Endothelial cell (in vitro differentiated cells): ENCODE measurements at regions not wholly inside any gene's neighbourhood (a gene's known extent, or its start where the extent isn't known, plus 50 kb on each side); places are given as distances from the start of the nearest gene placed in this dataset.

Experiments used
- DNase-seq: peaks from one replicate; pipeline ENCODE4 v3.0.0; 2021; ENCODE audit warnings: low spot score
- H3K27ac Mint-ChIP-seq: one replicate; pipeline ENCODE4 v1.8.0; 2021; ENCODE audit warnings: mixed read lengths, inconsistent platforms; ENCODE audit not compliant: unreplicated experiment
- H3K27me3 Mint-ChIP-seq: one replicate; pipeline ENCODE4 v1.8.0; 2021; ENCODE audit warnings: mild to moderate bottlenecking, moderate library complexity, mixed read lengths, inconsistent platforms; ENCODE audit not compliant: unreplicated experiment
- H3K36me3 Mint-ChIP-seq: one replicate; pipeline ENCODE4 v1.8.0; 2021; ENCODE audit warnings: mild to moderate bottlenecking, low read depth, mixed read lengths, inconsistent platforms; ENCODE audit not compliant: unreplicated experiment
- H3K4me1 Mint-ChIP-seq: one replicate; pipeline ENCODE4 v1.8.0; 2021; ENCODE audit warnings: mild to moderate bottlenecking, mixed read lengths, inconsistent platforms; ENCODE audit not compliant: unreplicated experiment
- H3K4me3 Mint-ChIP-seq: one replicate; pipeline ENCODE4 v1.8.0; 2021; ENCODE audit warnings: mild to moderate bottlenecking, mixed read lengths, inconsistent platforms; ENCODE audit not compliant: unreplicated experiment
- H3K9me3 Mint-ChIP-seq: one replicate; pipeline ENCODE4 v1.8.0; 2021; ENCODE audit warnings: mixed read lengths, inconsistent platforms; ENCODE audit not compliant: unreplicated experiment
- CTCF ChIP-seq: fragments of 200-600 bp; sonication (generic); IDR thresholded peaks from one replicate; pipeline ENCODE4 v1.5.0; 2021; ENCODE audit warnings: antibody characterized with exemption; ENCODE audit not compliant: unreplicated experiment

- Mint-ChIP-seq H3K36me3 (no peaks in the 10 kb centered on the region), H3K9me3 (no peaks in the 10 kb centered on the region), H3K4me3 (no peak overlapping the region), H3K27ac (no peak overlapping the region), H3K27me3 (peaks cover 1% of the 10 kb centered on the region), H3K4me1 (peaks cover 8% of the 10 kb centered on the region)
- DNase-seq, result no peak
- no peak for TF ChIP-seq CTCF
Measured at GRCh38 chr2:11093467-11093866, 61.8 kb upstream of the SLC66A3 start.

GRCh38 chr2:11094021-11094810 lies 61.1 kb upstream of the SLC66A3 start:
- peaks cover 8% of the 10 kb centered on the region for H3K4me1 Mint-ChIP-seq
- H3K27ac Mint-ChIP-seq, result no peak overlapping the region
- H3K4me3 Mint-ChIP-seq, result no peak overlapping the region
- peaks cover 1% of the 10 kb centered on the region for H3K27me3 Mint-ChIP-seq
- TF ChIP-seq CTCF, result no peak
- no peak for DNase-seq
- no peaks in the 10 kb centered on the region for H3K36me3 Mint-ChIP-seq
- no peaks in the 10 kb centered on the region for H3K9me3 Mint-ChIP-seq

DNA sequence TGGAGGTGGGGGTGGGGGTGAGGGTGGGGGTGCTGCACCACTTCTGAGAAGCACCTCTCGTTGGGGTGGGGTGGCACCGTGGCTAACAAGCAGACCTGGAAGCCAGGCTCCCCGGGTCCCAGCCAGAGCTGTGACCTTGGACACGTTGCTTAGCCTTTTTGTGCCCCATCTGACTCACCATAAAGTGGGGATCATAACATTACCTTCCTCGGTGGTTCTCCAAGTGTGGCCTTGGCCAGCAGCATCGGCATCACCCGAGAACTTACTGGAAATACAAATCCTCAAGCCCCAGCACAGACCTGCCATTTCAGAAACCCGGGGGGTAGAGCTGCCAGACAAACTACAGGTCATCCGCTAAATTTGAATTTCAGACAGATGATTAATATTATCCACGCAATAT lies 58.7 kb upstream of the SLC66A3 start:
- Mint-ChIP-seq H3K27me3 (peaks cover 4% of the 10 kb centered on the region), H3K4me3 (no peak overlapping the region), H3K36me3 (no peaks in the 10 kb centered on the region), H3K27ac (no peak overlapping the region), H3K9me3 (no peaks in the 10 kb centered on the region), H3K4me1 (peaks cover 8% of the 10 kb centered on the region)
- no peak for DNase-seq
- no peak for TF ChIP-seq CTCF

DNA sequence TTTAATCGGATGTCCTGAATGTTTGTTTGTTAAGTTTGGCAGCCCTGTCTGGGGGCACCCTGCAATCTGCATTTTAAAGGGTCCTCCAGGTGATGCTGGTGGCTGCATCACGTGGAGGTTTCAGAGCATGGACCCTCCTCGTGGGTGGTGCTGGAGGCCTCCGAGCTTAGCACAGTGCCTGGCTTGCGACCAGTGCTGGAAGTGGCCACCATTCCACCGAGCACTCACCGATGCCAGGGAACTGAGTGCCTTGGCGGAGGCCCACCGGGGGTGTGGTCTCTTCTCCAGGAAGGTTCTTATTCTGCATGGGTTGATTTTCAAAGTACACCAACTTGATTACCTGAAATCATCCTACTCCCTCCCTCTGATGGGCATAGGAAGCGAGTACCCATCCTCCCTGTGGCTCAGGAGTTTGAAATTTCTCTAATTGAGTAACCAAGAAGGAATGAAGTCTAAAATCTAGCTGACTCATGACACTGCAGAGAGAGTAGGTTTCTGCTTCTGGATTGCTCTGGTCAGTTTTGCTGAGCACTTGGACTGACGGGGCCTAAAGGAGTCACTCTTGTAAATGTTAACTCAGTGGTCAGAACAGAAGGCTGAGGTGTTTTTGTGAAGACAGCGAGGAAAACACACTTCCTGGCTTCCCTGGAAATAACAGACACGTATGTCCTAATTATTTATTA lies 58.1 kb upstream of the SLC66A3 start:
- H3K9me3 Mint-ChIP-seq, result no peaks in the 10 kb centered on the region
- H3K27ac Mint-ChIP-seq, result no peak overlapping the region
- H3K4me3 Mint-ChIP-seq, result no peak overlapping the region
- no peaks in the 10 kb centered on the region for H3K36me3 Mint-ChIP-seq
- peaks cover 8% of the 10 kb centered on the region for H3K4me1 Mint-ChIP-seq
- H3K27me3 Mint-ChIP-seq, result peaks cover 4% of the 10 kb centered on the region
- DNase-seq, result no peak
- no peak for TF ChIP-seq CTCF

DNA sequence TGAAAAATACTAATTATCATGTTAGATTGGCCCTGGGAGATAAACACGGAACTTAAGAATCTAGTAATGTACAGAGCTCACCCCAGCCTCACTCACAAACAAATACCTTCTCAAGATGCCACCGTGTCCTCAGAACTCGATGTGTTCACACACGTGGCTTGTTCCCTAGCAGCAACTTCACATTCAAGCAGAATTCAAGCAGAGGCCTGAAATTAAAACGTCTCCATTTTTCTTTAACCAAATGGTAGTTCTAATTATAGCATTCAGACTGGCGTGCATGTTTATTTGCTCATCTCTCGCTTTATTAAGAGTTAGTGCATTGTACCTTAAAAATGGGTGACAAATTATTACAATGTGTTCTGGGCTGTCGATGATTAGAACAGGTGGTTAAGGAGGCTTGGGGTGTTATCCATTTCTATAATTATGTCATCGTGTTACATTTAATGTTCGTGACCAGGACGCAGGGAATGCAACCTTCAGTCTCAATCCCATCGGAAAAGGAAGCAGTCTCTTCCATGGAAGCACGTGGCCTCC lies 57.3 kb upstream of the SLC66A3 start:
- H3K9me3 Mint-ChIP-seq, result no peaks in the 10 kb centered on the region
- H3K27me3 Mint-ChIP-seq, result peaks cover 6% of the 10 kb centered on the region
- no peak for TF ChIP-seq CTCF
- no peaks in the 10 kb centered on the region for H3K36me3 Mint-ChIP-seq
- no peak overlapping the region for H3K4me3 Mint-ChIP-seq
- peaks cover 2% of the 10 kb centered on the region for H3K4me1 Mint-ChIP-seq
- no peak for DNase-seq
- no peak overlapping the region for H3K27ac Mint-ChIP-seq
